Endodermal cell (in vitro differentiated cells): ENCODE measurements at regions not wholly inside any gene's neighbourhood (a gene's known extent, or its start where the extent isn't known, plus 50 kb on each side); places are given as distances from the start of the nearest gene placed in this dataset.

Experiments used
- DNase-seq: peaks from one replicate; pipeline ENCODE4 v3.0.0-alpha.2; 2017
- H3K27ac ChIP-seq: 2 replicates; pipeline ENCODE4 v1.5.1; 2013; ENCODE audit warnings: mild to moderate bottlenecking, low read depth, low read length, moderate library complexity
- H3K27me3 ChIP-seq: 2 replicates; pipeline ENCODE4 v1.6.1; 2013; ENCODE audit warnings: mild to moderate bottlenecking, low read length, moderate library complexity; ENCODE audit not compliant: insufficient read depth, control insufficient read depth, poor library complexity, severe bottlenecking
- H3K36me3 ChIP-seq: 2 replicates; pipeline ENCODE4 v1.7.0; 2013; ENCODE audit warnings: mild to moderate bottlenecking, low read length, moderate library complexity; ENCODE audit not compliant: control insufficient read depth, insufficient read depth
- H3K4me1 ChIP-seq: one replicate; pipeline ENCODE4 v1.7.0; 2013; ENCODE audit warnings: low read length; ENCODE audit not compliant: control insufficient read depth, insufficient read depth
- H3K4me3 ChIP-seq: 2 replicates; pipeline ENCODE4 v1.5.1; 2013; ENCODE audit warnings: mild to moderate bottlenecking, low read length, moderate library complexity
- H3K9ac ChIP-seq: 2 replicates; pipeline ENCODE4 v1.6.1; 2013; ENCODE audit warnings: mild to moderate bottlenecking, low read length, moderate library complexity; ENCODE audit not compliant: poor library complexity, severe bottlenecking; ENCODE audit errors: extremely low read depth
- H3K9me3 ChIP-seq: 2 replicates; pipeline ENCODE4 v1.6.1; 2013; ENCODE audit warnings: mild to moderate bottlenecking, low read length, moderate library complexity; ENCODE audit not compliant: control insufficient read depth
- H3K27ac Mint-ChIP-seq: 2 replicates; pipeline ENCODE4 v1.8.0; 2020; ENCODE audit warnings: mixed read lengths
- H3K27me3 Mint-ChIP-seq: 2 replicates; pipeline ENCODE4 v1.8.0; 2021; ENCODE audit warnings: mild to moderate bottlenecking, mixed read lengths; ENCODE audit not compliant: insufficient read depth
- H3K36me3 Mint-ChIP-seq: 2 replicates; pipeline ENCODE4 v1.8.0; 2020; ENCODE audit warnings: low read depth, mixed read lengths
- H3K4me1 Mint-ChIP-seq: 2 replicates; pipeline ENCODE4 v1.8.0; 2020; ENCODE audit warnings: mixed read lengths
- H3K4me3 Mint-ChIP-seq: 2 replicates; pipeline ENCODE4 v1.8.0; 2020; ENCODE audit warnings: mild to moderate bottlenecking, moderate library complexity, mixed read lengths
- H3K9me3 Mint-ChIP-seq: 2 replicates; pipeline ENCODE4 v1.8.0; 2020; ENCODE audit warnings: mild to moderate bottlenecking, mixed read lengths
- CTCF ChIP-seq: fragments of 200-600 bp; sonication (generic); conservative IDR thresholded peaks from 2 replicates; pipeline ENCODE4 v1.5.0; 2021; ENCODE audit warnings: antibody characterized with exemption, mild to moderate bottlenecking
- WGBS, 2 experiments: methylation state at CpG; one replicate each; pipeline versions ENCODE4 v1.1.5 to v1.1.7; 2013; ENCODE audit warnings: missing lambda C conversion rate in 2 of 2, mixed read lengths in 1 of 2; ENCODE audit not compliant: insufficient coverage in 1 of 2, insufficient read length in 1 of 2; 5-methylcytosine and 5-hydroxymethylcytosine counted together

DNA sequence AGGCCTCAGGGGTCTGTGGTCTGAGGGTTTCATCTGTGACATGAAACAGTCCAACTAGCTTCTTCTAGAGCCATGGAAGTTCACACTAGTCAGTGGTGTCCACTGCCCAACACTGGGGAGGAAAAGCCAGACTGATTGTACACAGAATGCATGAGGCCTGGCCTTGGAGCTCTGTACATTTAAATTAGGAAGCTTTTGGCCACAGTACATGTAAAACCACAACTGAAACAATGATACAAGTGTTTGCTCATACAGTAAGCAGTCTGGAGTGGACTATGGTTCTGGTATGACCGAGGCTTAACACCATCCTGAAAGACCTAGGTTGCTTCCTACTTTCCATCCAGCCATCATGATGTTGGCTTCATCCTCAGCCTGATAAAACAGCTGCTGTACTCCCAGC, 73.8 kb upstream of the SESN3 start:
- no peak for TF ChIP-seq CTCF
- no peak overlapping the region for H3K27ac Mint-ChIP-seq
- DNase-seq, result no peak
- Histone ChIP-seq H3K9me3 (no peaks in the 10 kb centered on the region), H3K36me3 (no peaks in the 10 kb centered on the region), H3K4me3 (no peak overlapping the region), H3K27ac (no peak overlapping the region), H3K9ac (no peak overlapping the region), H3K4me1 (no peaks in the 10 kb centered on the region), H3K27me3 (no peaks in the 10 kb centered on the region)
- H3K4me3 Mint-ChIP-seq, result no peak overlapping the region
- H3K36me3 Mint-ChIP-seq, result no peaks in the 10 kb centered on the region
- H3K9me3 Mint-ChIP-seq, result peaks cover 2% of the 10 kb centered on the region
- H3K27me3 Mint-ChIP-seq, result no peaks in the 10 kb centered on the region
- WGBS, 2 experiments, result 80 to 91% methylated on average over 1 of the region's 1 CpG
- H3K4me1 Mint-ChIP-seq, result peaks cover 7% of the 10 kb centered on the region

DNA sequence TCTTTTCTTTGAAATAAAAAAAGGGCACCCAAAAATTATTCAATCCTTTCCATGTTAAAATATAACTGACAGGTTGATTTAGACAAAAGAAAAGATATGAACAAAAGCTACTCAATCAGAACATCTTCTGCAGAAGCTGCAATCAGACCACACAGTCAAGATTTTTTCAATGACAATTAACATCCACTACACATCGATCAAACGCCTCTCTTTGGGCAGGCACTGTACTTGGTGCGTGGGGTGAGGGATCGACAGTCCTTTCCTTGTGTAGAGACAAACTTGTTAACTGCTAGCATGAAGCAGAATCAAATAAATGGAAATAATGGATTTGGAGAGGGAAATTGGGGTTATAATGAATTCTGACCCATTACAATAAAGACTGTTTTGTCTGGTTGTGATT, 71.2 kb upstream of the SESN3 start:
- Mint-ChIP-seq H3K27ac (no peak overlapping the region), H3K36me3 (no peaks in the 10 kb centered on the region), H3K9me3 (no peaks in the 10 kb centered on the region), H3K4me1 (peaks cover 31% of the 10 kb centered on the region), H3K4me3 (no peak overlapping the region), H3K27me3 (no peaks in the 10 kb centered on the region)
- Histone ChIP-seq H3K4me1 (peaks cover 12% of the 10 kb centered on the region), H3K9me3 (no peaks in the 10 kb centered on the region), H3K4me3 (no peak overlapping the region), H3K9ac (no peak overlapping the region), H3K36me3 (no peaks in the 10 kb centered on the region), H3K27me3 (no peaks in the 10 kb centered on the region), H3K27ac (no peak overlapping the region)
- no peak for TF ChIP-seq CTCF
- 99 to 100% methylated on average over 1 to 4 of the region's 4 CpGs for WGBS, 2 experiments
- no peak for DNase-seq

DNA sequence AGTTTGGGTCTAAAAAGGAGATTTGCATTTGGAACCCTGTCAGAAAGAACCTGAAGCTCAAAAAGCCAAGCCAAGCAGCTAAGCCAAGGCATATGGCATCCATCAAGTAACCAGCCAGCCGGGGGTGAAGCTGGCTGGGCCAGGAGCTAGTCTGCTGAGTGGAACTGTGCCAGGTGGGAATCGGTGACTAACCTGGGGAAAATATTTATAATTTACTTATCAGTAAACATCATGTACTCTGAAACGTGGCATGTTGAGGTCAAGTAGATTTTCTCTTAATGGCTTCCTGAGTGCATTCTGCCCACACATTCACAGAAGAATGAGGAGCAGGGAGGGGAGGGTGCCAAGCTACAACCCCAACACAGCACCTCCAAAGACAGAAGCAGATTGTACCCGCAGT, 70.5 kb upstream of the SESN3 start:
- no peak overlapping the region for H3K27ac ChIP-seq
- no peak overlapping the region for H3K4me3 ChIP-seq
- H3K4me1 Mint-ChIP-seq, result peaks cover 39% of the 10 kb centered on the region
- peaks cover 12% of the 10 kb centered on the region for H3K4me1 ChIP-seq
- H3K9me3 ChIP-seq, result no peaks in the 10 kb centered on the region
- H3K27me3 Mint-ChIP-seq, result peaks cover 1% of the 10 kb centered on the region
- DNase-seq, result no peak
- H3K36me3 ChIP-seq, result no peaks in the 10 kb centered on the region
- no peak overlapping the region for H3K27ac Mint-ChIP-seq
- H3K36me3 Mint-ChIP-seq, result no peaks in the 10 kb centered on the region
- no peaks in the 10 kb centered on the region for H3K9me3 Mint-ChIP-seq
- H3K4me3 Mint-ChIP-seq, result no peak overlapping the region
- TF ChIP-seq CTCF, result no peak
- H3K27me3 ChIP-seq, result no peaks in the 10 kb centered on the region
- H3K9ac ChIP-seq, result no peak overlapping the region
- 88% methylated on average over 3 of the region's 4 CpGs; no CpG with 5 or more reads in 1 of the 2 experiments for WGBS, 2 experiments
